A549 (cell line): ENCODE measurements at regions not wholly inside any gene's neighbourhood (a gene's known extent, or its start where the extent isn't known, plus 50 kb on each side); places are given as distances from the start of the nearest gene placed in this dataset.

ENCODE experiments used
- CTCF ChIP-seq: fragments of >200 bp; sonication (Bioruptor Twin); formaldehyde crosslinking; IDR thresholded peaks from 3 replicates; pipeline ENCODE4 v1.5.1; 2016
- MAFK ChIP-seq: fragments of 450-650 bp; IDR thresholded peaks from 2 replicates; pipeline ENCODE4 v1.6.1; 2014; ENCODE audit not compliant: partially characterized antibody
- RAD21 ChIP-seq, 2 experiments: fragments of >200 bp in 1 of 2; sonication (Bioruptor Twin) in 1 of 2; formaldehyde crosslinking in 1 of 2; IDR thresholded peaks in 1 of 2; conservative IDR thresholded peaks in 1 of 2; 2 replicates in 1 of 2; 3 replicates in 1 of 2; pipeline ENCODE4 v1.6.1; 2012 to 2018; ENCODE audit warnings: inconsistent platforms in 1 of 2

- TF ChIP-seq MAFK = no peak
- TF ChIP-seq CTCF = no peak
- no peak for TF ChIP-seq RAD21 (conservative IDR thresholded peaks at IDR 0.05 in 1 of 2, IDR thresholded peaks at IDR 0.05 in 1 of 2)
Observed at GRCh38 chr16:9308356-9308801, 216.9 kb downstream of the HAPSTR1 start.
